ENCODE measurements at regions not wholly inside any gene's neighbourhood (a gene's known extent, or its start where the extent isn't known, plus 50 kb on each side); places are given as distances from the start of the nearest gene placed in this dataset.

GRCh38 chr2:187118331-187119099, 269.5 kb upstream of the ZSWIM2 start:
- no peak for DNase-seq (ENCODE audit: low read depth)
- no peak for TF ChIP-seq CTCF (IDR thresholded peaks at IDR 0.05; ENCODE audit: control insufficient read depth, extremely low read depth, insufficient read depth)
- H3K4me3 ChIP-seq (ENCODE audit: low read depth, low read length): no peak overlapping the region

GRCh38 chr2:187117483-187117882, 268.5 kb upstream of the ZSWIM2 start:
- no peak for DNase-seq (ENCODE audit: low read depth)
- no peak for TF ChIP-seq CTCF (IDR thresholded peaks at IDR 0.05; ENCODE audit: control insufficient read depth, extremely low read depth, insufficient read depth)
- no peak overlapping the region for H3K4me3 ChIP-seq (ENCODE audit: low read depth, low read length)

GRCh38 chr2:187115627-187116026, 266.7 kb upstream of the ZSWIM2 start:
- DNase-seq (ENCODE audit: low read depth): no peak
- H3K4me3 ChIP-seq (ENCODE audit: low read depth, low read length): no peak overlapping the region
- TF ChIP-seq CTCF (IDR thresholded peaks at IDR 0.05; ENCODE audit: control insufficient read depth, extremely low read depth, insufficient read depth): no peak

GRCh38 chr2:187107001-187107400, 258.0 kb upstream of the ZSWIM2 start:
- no peak overlapping the region for H3K4me3 ChIP-seq (ENCODE audit: low read depth, low read length)
- TF ChIP-seq CTCF (IDR thresholded peaks at IDR 0.05; ENCODE audit: control insufficient read depth, extremely low read depth, insufficient read depth): no peak
- no peak for DNase-seq (ENCODE audit: low read depth)

GRCh38 chr2:187105218-187105617, 256.2 kb upstream of the ZSWIM2 start:
- no peak for DNase-seq (ENCODE audit: low read depth)
- TF ChIP-seq CTCF (IDR thresholded peaks at IDR 0.05; ENCODE audit: control insufficient read depth, extremely low read depth, insufficient read depth): no peak
- H3K4me3 ChIP-seq (ENCODE audit: low read depth, low read length): no peak overlapping the region

- DNase-seq (ENCODE audit: low read depth): no peak
- TF ChIP-seq CTCF (IDR thresholded peaks at IDR 0.05; ENCODE audit: control insufficient read depth, extremely low read depth, insufficient read depth): no peak
- H3K4me3 ChIP-seq (ENCODE audit: low read depth, low read length): no peak overlapping the region
Measured at GRCh38 chr2:187102381-187102780, 253.4 kb upstream of the ZSWIM2 start.

GRCh38 chr2:187098154-187098553, 249.2 kb upstream of the ZSWIM2 start:
- no peak for TF ChIP-seq CTCF (IDR thresholded peaks at IDR 0.05; ENCODE audit: control insufficient read depth, extremely low read depth, insufficient read depth)
- DNase-seq (ENCODE audit: low read depth): no peak
- no peak overlapping the region for H3K4me3 ChIP-seq (ENCODE audit: low read depth, low read length)

Measured in LNCaP clone FGC (cell line).